ENCODE measurements at regions not wholly inside any gene's neighbourhood (a gene's known extent, or its start where the extent isn't known, plus 50 kb on each side); places are given as distances from the start of the nearest gene placed in this dataset.

GRCh38 chr1:230591678-230592077 lies 50.6 kb upstream of the COG2 start:
- WGBS, 3 donors: 61 to 79% (median 64%) methylated on average over 4 of the region's 4 CpGs
- no peak for FAIRE-seq
- H3K9me3 ChIP-seq (ENCODE audit: control insufficient read depth in 2 of 2, insufficient read depth in 1 of 2, low read depth in 1 of 2, low read length in 1 of 2): no peaks in the 10 kb centered on the region

GRCh38 chr1:230589951-230590350 lies 52.3 kb upstream of the COG2 start:
- Histone ChIP-seq H3K4me1 (ENCODE audit: control insufficient read depth in 3 of 3, insufficient read depth in 2 of 3, low read depth in 1 of 3, low read length in 2 of 3) (peaks cover 0 to 4% (median 0%) of the 10 kb centered on the region in 3 donors), H3K27me3 (ENCODE audit: control insufficient read depth in 3 of 3, insufficient read depth in 3 of 3, low read length in 3 of 3) (peaks cover 0 to 3% (median 0%) of the 10 kb centered on the region in 3 donors), H3K36me3 (ENCODE audit: control insufficient read depth in 3 of 3, insufficient read depth in 2 of 3, low read depth in 1 of 3, low read length in 3 of 3) (no peaks in the 10 kb centered on the region), H3K27ac (ENCODE audit: low read depth in 1 of 3, low read length in 2 of 3) (no peak overlapping the region), H3K9me3 (ENCODE audit: control insufficient read depth in 2 of 2, insufficient read depth in 1 of 2, low read depth in 1 of 2, low read length in 1 of 2) (no peaks in the 10 kb centered on the region), H3K4me3 (ENCODE audit: low read depth in 1 of 3, low read length in 3 of 3) (no peak overlapping the region)
- FAIRE-seq: no peak
- WGBS, 3 donors: 48 to 73% (median 73%) methylated on average over 2 of the region's 2 CpGs
- DNase-seq: no peak

More at GRCh38 chr1:230591678-230592077, 50.6 kb upstream of the COG2 start:
- H3K4me1 ChIP-seq (ENCODE audit: control insufficient read depth in 3 of 3, insufficient read depth in 2 of 3, low read depth in 1 of 3, low read length in 2 of 3): peaks cover 0 to 4% (median 0%) of the 10 kb centered on the region in 3 donors
- no peak overlapping the region for H3K27ac ChIP-seq (ENCODE audit: low read depth in 1 of 3, low read length in 2 of 3)
- no peak for DNase-seq
- peaks cover 0 to 3% (median 0%) of the 10 kb centered on the region in 3 donors for H3K27me3 ChIP-seq (ENCODE audit: control insufficient read depth in 3 of 3, insufficient read depth in 3 of 3, low read length in 3 of 3)
- no peaks in the 10 kb centered on the region for H3K36me3 ChIP-seq (ENCODE audit: control insufficient read depth in 3 of 3, insufficient read depth in 2 of 3, low read depth in 1 of 3, low read length in 3 of 3)
- H3K4me3 ChIP-seq (ENCODE audit: low read depth in 1 of 3, low read length in 3 of 3): no peak overlapping the region

GRCh38 chr1:230588323-230588746 lies 53.9 kb upstream of the COG2 start:
- DNase-seq (no peak), FAIRE-seq (no peak)
- H3K9me3 ChIP-seq (ENCODE audit: control insufficient read depth in 2 of 2, insufficient read depth in 1 of 2, low read depth in 1 of 2, low read length in 1 of 2): peaks cover 0 to under 1% of the 10 kb centered on the region in 2 donors
- no peaks in the 10 kb centered on the region for H3K4me1 ChIP-seq (ENCODE audit: control insufficient read depth in 3 of 3, insufficient read depth in 2 of 3, low read depth in 1 of 3, low read length in 2 of 3)
- no peak overlapping the region for H3K4me3 ChIP-seq (ENCODE audit: low read depth in 1 of 3, low read length in 3 of 3)
- H3K36me3 ChIP-seq (ENCODE audit: control insufficient read depth in 3 of 3, insufficient read depth in 2 of 3, low read depth in 1 of 3, low read length in 3 of 3): no peaks in the 10 kb centered on the region
- no peak overlapping the region for H3K27ac ChIP-seq (ENCODE audit: low read depth in 1 of 3, low read length in 2 of 3)
- H3K27me3 ChIP-seq (ENCODE audit: control insufficient read depth in 3 of 3, insufficient read depth in 3 of 3, low read length in 3 of 3): peaks cover 0 to 3% (median 0%) of the 10 kb centered on the region in 3 donors

GRCh38 chr1:230587061-230587460 lies 55.2 kb upstream of the COG2 start:
- Histone ChIP-seq H3K27ac (ENCODE audit: low read depth in 1 of 3, low read length in 2 of 3) (no peak overlapping the region), H3K4me1 (ENCODE audit: control insufficient read depth in 3 of 3, insufficient read depth in 2 of 3, low read depth in 1 of 3, low read length in 2 of 3) (no peaks in the 10 kb centered on the region), H3K9me3 (ENCODE audit: control insufficient read depth in 2 of 2, insufficient read depth in 1 of 2, low read depth in 1 of 2, low read length in 1 of 2) (peaks cover 0 to 4% of the 10 kb centered on the region in 2 donors), H3K4me3 (ENCODE audit: low read depth in 1 of 3, low read length in 3 of 3) (no peak overlapping the region), H3K27me3 (ENCODE audit: control insufficient read depth in 3 of 3, insufficient read depth in 3 of 3, low read length in 3 of 3) (peaks cover 0 to 3% (median 0%) of the 10 kb centered on the region in 3 donors), H3K36me3 (ENCODE audit: control insufficient read depth in 3 of 3, insufficient read depth in 2 of 3, low read depth in 1 of 3, low read length in 3 of 3) (no peaks in the 10 kb centered on the region)
- FAIRE-seq (no peak), DNase-seq (no peak)
- 81 to 93% (median 84%) methylated on average over 3 of the region's 3 CpGs for WGBS, 3 donors

- Histone ChIP-seq H3K9me3 (ENCODE audit: control insufficient read depth in 2 of 2, insufficient read depth in 1 of 2, low read depth in 1 of 2, low read length in 1 of 2) (peaks cover 0 to 10% of the 10 kb centered on the region in 2 donors), H3K4me1 (ENCODE audit: control insufficient read depth in 3 of 3, insufficient read depth in 2 of 3, low read depth in 1 of 3, low read length in 2 of 3) (no peaks in the 10 kb centered on the region), H3K27me3 (ENCODE audit: control insufficient read depth in 3 of 3, insufficient read depth in 3 of 3, low read length in 3 of 3) (no peaks in the 10 kb centered on the region), H3K4me3 (ENCODE audit: low read depth in 1 of 3, low read length in 3 of 3) (no peak overlapping the region), H3K36me3 (ENCODE audit: control insufficient read depth in 3 of 3, insufficient read depth in 2 of 3, low read depth in 1 of 3, low read length in 3 of 3) (no peaks in the 10 kb centered on the region), H3K27ac (ENCODE audit: low read depth in 1 of 3, low read length in 2 of 3) (no peak overlapping the region)
- FAIRE-seq (no peak), DNase-seq (no peak)
These were observed 57.6 kb upstream of the COG2 start for GRCh38 chr1:230584660-230585059.

- no peaks in the 10 kb centered on the region for H3K36me3 ChIP-seq (ENCODE audit: control insufficient read depth in 3 of 3, insufficient read depth in 2 of 3, low read depth in 1 of 3, low read length in 3 of 3)
- no peak overlapping the region for H3K27ac ChIP-seq (ENCODE audit: low read depth in 1 of 3, low read length in 2 of 3)
- no peaks in the 10 kb centered on the region for H3K27me3 ChIP-seq (ENCODE audit: control insufficient read depth in 3 of 3, insufficient read depth in 3 of 3, low read length in 3 of 3)
- no peak for FAIRE-seq
- DNase-seq: peak in 1 of 2 donors; percentile 24
- 85 to 89% (median 86%) methylated on average over 19 of the region's 19 CpGs for WGBS, 3 donors
- H3K9me3 ChIP-seq (ENCODE audit: control insufficient read depth in 2 of 2, insufficient read depth in 1 of 2, low read depth in 1 of 2, low read length in 1 of 2): peaks cover 0 to 10% of the 10 kb centered on the region in 2 donors
- no peak overlapping the region for H3K4me3 ChIP-seq (ENCODE audit: low read depth in 1 of 3, low read length in 3 of 3)
- H3K4me1 ChIP-seq (ENCODE audit: control insufficient read depth in 3 of 3, insufficient read depth in 2 of 3, low read depth in 1 of 3, low read length in 2 of 3): peaks cover 0 to 7% (median 1%) of the 10 kb centered on the region in 3 donors
These were observed 60.7 kb upstream of the COG2 start for GRCh38 chr1:230581446-230582079.

- Histone ChIP-seq H3K4me1 (ENCODE audit: control insufficient read depth in 3 of 3, insufficient read depth in 2 of 3, low read depth in 1 of 3, low read length in 2 of 3) (peaks cover 1 to 19% (median 4%) of the 10 kb centered on the region in 3 donors), H3K9me3 (ENCODE audit: control insufficient read depth in 2 of 2, insufficient read depth in 1 of 2, low read depth in 1 of 2, low read length in 1 of 2) (peaks cover 0 to 10% of the 10 kb centered on the region in 2 donors), H3K36me3 (ENCODE audit: control insufficient read depth in 3 of 3, insufficient read depth in 2 of 3, low read depth in 1 of 3, low read length in 3 of 3) (no peaks in the 10 kb centered on the region), H3K27me3 (ENCODE audit: control insufficient read depth in 3 of 3, insufficient read depth in 3 of 3, low read length in 3 of 3) (no peaks in the 10 kb centered on the region), H3K27ac (ENCODE audit: low read depth in 1 of 3, low read length in 2 of 3) (no peak overlapping the region), H3K4me3 (ENCODE audit: low read depth in 1 of 3, low read length in 3 of 3) (no peak overlapping the region)
- no peak for FAIRE-seq
- 77 to 82% (median 79%) methylated on average over 4 of the region's 4 CpGs for WGBS, 3 donors
- DNase-seq: no peak
These were observed 63.7 kb upstream of the COG2 start for GRCh38 chr1:230578616-230579015.

- Histone ChIP-seq H3K27ac (ENCODE audit: low read depth in 1 of 3, low read length in 2 of 3) (no peak overlapping the region), H3K4me3 (ENCODE audit: low read depth in 1 of 3, low read length in 3 of 3) (no peak overlapping the region), H3K36me3 (ENCODE audit: control insufficient read depth in 3 of 3, insufficient read depth in 2 of 3, low read depth in 1 of 3, low read length in 3 of 3) (no peaks in the 10 kb centered on the region), H3K9me3 (ENCODE audit: control insufficient read depth in 2 of 2, insufficient read depth in 1 of 2, low read depth in 1 of 2, low read length in 1 of 2) (peaks cover 0 to 7% of the 10 kb centered on the region in 2 donors), H3K4me1 (ENCODE audit: control insufficient read depth in 3 of 3, insufficient read depth in 2 of 3, low read depth in 1 of 3, low read length in 2 of 3) (peaks cover 1 to 26% (median 4%) of the 10 kb centered on the region in 3 donors), H3K27me3 (ENCODE audit: control insufficient read depth in 3 of 3, insufficient read depth in 3 of 3, low read length in 3 of 3) (no peaks in the 10 kb centered on the region)
- 80 to 94% (median 82%) methylated on average over 3 of the region's 3 CpGs for WGBS, 3 donors
- FAIRE-seq (no peak), DNase-seq (no peak)
These were observed 64.7 kb upstream of the COG2 start for GRCh38 chr1:230577537-230577936.

All from small intestine (tissue), 7 donors.